KMS-11 (cell line): ENCODE measurements at regions not wholly inside any gene's neighbourhood (a gene's known extent, or its start where the extent isn't known, plus 50 kb on each side); places are given as distances from the start of the nearest gene placed in this dataset.

ENCODE experiments used
- H2AFZ ChIP-seq: fragments of 200-600 bp; sonication (generic); 2 replicates; pipeline ENCODE4 v1.6.1; 2016; ENCODE audit warnings: antibody characterized with exemption, mixed run types, low read depth
- H3K27ac ChIP-seq: fragments of 200-600 bp; sonication (generic); 2 replicates; pipeline ENCODE4 v1.6.1; 2016; ENCODE audit warnings: mild to moderate bottlenecking, mixed run types
- H3K27me3 ChIP-seq: fragments of 200-600 bp; sonication (generic); 2 replicates; pipeline ENCODE4 v1.6.1; 2017; ENCODE audit warnings: mild to moderate bottlenecking, low read depth, mixed run types, moderate library complexity; ENCODE audit not compliant: insufficient read depth
- H3K36me3 ChIP-seq: fragments of 200-600 bp; sonication (generic); 2 replicates; pipeline ENCODE4 v1.6.1; 2017; ENCODE audit warnings: mild to moderate bottlenecking, mixed run types; ENCODE audit not compliant: insufficient read depth
- H3K4me1 ChIP-seq: fragments of 200-600 bp; sonication (generic); 2 replicates; pipeline ENCODE4 v1.6.1; 2016; ENCODE audit warnings: mild to moderate bottlenecking, low read depth, mixed run types; ENCODE audit not compliant: poor library complexity, severe bottlenecking
- H3K4me2 ChIP-seq: fragments of 200-600 bp; sonication (generic); 2 replicates; pipeline ENCODE4 v1.7.0; 2016; ENCODE audit warnings: mild to moderate bottlenecking, mixed run types
- H3K4me3 ChIP-seq: fragments of 200-600 bp; sonication (generic); IDR thresholded peaks from 2 replicates; pipeline ENCODE4 v1.6.1; 2017; ENCODE audit warnings: low read depth, low read length, mixed read lengths; ENCODE audit not compliant: insufficient read depth
- H3K79me2 ChIP-seq: fragments of 200-600 bp; sonication (generic); 2 replicates; pipeline ENCODE4 v1.6.1; 2016; ENCODE audit warnings: low read depth, mixed run types; ENCODE audit not compliant: insufficient read depth
- H3K9ac ChIP-seq: fragments of 200-600 bp; sonication (generic); 2 replicates; pipeline ENCODE4 v1.6.1; 2016; ENCODE audit warnings: mild to moderate bottlenecking, mixed run types
- H4K20me1 ChIP-seq: fragments of 200-600 bp; sonication (generic); 2 replicates; pipeline ENCODE4 v1.6.1; 2016; ENCODE audit warnings: mild to moderate bottlenecking, mixed run types; ENCODE audit not compliant: insufficient read depth
- TF ChIP-seq, protein P1 (sequence below): fragments of 200-600 bp; sonication (generic); conservative IDR thresholded peaks from 2 replicates; pipeline ENCODE4 v1.6.1; 2017; ENCODE audit warnings: low read depth, mild to moderate bottlenecking, antibody characterized with exemption, low read length, moderate library complexity, mixed read lengths

DNA sequence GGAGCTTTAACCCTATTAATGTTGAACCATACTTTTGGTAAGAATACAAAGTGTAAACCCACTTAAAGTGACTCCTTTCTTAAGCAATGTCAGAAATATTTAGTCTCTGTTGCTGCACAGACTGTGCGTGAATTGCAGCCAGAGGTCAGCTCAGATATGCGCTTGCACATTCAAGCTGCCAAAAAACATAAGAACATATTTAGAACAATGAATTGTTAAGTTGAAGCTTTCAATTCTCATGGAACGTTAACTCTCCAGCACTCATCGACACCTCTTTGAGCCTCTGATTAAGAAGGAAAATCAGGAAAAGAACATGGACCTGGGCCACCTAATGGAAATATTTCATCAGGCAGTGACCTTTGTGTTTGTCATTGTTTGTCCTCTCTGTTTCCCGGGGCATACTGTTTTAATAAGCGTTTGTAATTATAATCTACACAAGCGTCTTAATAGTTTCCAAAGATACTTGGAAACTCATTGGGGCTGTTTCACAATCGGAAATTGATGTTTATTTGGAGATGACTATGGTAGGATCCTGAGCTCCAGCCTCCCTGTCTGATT lies 193.0 kb upstream of the CELF2 start:
- Histone ChIP-seq H3K4me1 (no peaks in the 10 kb centered on the region), H3K4me3 (no peak overlapping the region), H3K27me3 (no peaks in the 10 kb centered on the region), H3K79me2 (no peaks in the 10 kb centered on the region), H3K9ac (no peak overlapping the region), H4K20me1 (no peaks in the 10 kb centered on the region), H3K36me3 (no peaks in the 10 kb centered on the region), H3K4me2 (no peak overlapping the region), H3K27ac (no peak overlapping the region), H2AFZ (no peak overlapping the region)
- TF ChIP-seq, protein P1, sequence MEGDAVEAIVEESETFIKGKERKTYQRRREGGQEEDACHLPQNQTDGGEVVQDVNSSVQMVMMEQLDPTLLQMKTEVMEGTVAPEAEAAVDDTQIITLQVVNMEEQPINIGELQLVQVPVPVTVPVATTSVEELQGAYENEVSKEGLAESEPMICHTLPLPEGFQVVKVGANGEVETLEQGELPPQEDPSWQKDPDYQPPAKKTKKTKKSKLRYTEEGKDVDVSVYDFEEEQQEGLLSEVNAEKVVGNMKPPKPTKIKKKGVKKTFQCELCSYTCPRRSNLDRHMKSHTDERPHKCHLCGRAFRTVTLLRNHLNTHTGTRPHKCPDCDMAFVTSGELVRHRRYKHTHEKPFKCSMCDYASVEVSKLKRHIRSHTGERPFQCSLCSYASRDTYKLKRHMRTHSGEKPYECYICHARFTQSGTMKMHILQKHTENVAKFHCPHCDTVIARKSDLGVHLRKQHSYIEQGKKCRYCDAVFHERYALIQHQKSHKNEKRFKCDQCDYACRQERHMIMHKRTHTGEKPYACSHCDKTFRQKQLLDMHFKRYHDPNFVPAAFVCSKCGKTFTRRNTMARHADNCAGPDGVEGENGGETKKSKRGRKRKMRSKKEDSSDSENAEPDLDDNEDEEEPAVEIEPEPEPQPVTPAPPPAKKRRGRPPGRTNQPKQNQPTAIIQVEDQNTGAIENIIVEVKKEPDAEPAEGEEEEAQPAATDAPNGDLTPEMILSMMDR, result no peak

DNA sequence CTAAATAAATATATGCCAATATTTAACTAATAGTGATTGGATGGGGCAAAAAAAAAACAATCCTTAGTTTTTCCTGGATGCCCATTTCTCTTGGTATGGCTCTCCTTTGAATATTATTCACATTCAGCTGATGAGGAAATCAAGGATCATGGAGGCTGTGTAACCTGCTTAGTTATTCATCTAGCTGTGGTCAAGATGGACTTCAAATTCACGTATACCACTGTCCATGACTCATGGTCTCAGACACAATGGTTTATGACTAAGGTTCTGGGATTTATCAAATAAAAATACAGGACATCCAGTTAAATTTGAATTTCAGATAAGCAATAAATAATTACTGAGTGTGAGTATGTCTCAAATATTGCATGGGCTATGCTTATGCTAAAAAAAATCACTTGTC lies 191.5 kb upstream of the CELF2 start:
- H4K20me1 ChIP-seq, result no peaks in the 10 kb centered on the region
- no peak overlapping the region for H2AFZ ChIP-seq
- no peak overlapping the region for H3K9ac ChIP-seq
- H3K36me3 ChIP-seq, result no peaks in the 10 kb centered on the region
- H3K4me2 ChIP-seq, result no peak overlapping the region
- H3K27ac ChIP-seq, result no peak overlapping the region
- H3K79me2 ChIP-seq, result no peaks in the 10 kb centered on the region
- H3K4me3 ChIP-seq, result no peak overlapping the region
- no peaks in the 10 kb centered on the region for H3K27me3 ChIP-seq
- TF ChIP-seq, protein P1, result no peak
- no peaks in the 10 kb centered on the region for H3K4me1 ChIP-seq

DNA sequence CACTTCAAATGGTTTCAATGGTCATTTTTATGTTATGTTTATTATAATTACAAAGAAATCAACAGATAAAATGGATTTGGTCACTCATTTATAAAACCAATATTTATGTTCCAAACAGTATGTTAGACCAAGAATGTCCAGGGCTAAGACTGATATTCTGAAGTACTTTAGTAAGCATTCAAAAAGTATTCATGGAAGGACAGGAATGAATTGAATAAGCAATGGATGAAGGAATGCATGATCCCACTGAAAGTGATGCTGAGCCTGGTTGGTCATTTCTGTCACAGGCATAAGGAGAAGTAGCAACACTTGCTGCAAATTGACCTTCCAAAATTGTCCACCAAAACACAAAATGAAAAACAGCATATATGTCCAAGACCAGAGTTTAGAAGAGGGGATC lies 189.0 kb upstream of the CELF2 start:
- no peak overlapping the region for H2AFZ ChIP-seq
- TF ChIP-seq, protein P1, result no peak
- no peaks in the 10 kb centered on the region for H3K4me1 ChIP-seq
- no peaks in the 10 kb centered on the region for H3K36me3 ChIP-seq
- no peak overlapping the region for H3K27ac ChIP-seq
- no peaks in the 10 kb centered on the region for H3K79me2 ChIP-seq
- no peaks in the 10 kb centered on the region for H3K27me3 ChIP-seq
- no peak overlapping the region for H3K9ac ChIP-seq
- H3K4me3 ChIP-seq, result no peak overlapping the region
- no peaks in the 10 kb centered on the region for H4K20me1 ChIP-seq
- no peak overlapping the region for H3K4me2 ChIP-seq

DNA sequence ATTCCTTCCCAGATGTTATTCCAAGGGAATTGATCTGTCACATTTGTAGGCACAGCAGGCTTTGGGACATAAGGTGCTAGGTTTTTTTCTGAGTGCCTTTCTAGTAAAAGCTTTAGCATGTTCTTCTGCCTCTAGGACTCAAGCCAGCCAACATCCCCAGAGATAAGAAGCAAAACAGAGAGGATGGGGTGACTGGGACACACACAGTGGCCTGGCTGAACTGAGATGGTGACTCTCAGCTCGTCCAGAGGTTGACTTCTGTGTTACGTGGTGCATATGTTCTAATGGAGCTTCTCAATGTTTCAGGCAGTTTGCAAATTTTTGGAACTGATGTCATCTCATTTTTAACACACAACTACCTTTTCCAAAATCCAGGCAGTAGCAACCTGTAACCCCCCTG lies 188.1 kb upstream of the CELF2 start:
- Histone ChIP-seq H3K79me2 (no peaks in the 10 kb centered on the region), H3K27ac (no peak overlapping the region), H3K4me3 (no peak overlapping the region), H3K9ac (no peak overlapping the region), H4K20me1 (no peaks in the 10 kb centered on the region), H3K36me3 (no peaks in the 10 kb centered on the region), H3K4me1 (no peaks in the 10 kb centered on the region), H3K4me2 (no peak overlapping the region), H3K27me3 (no peaks in the 10 kb centered on the region), H2AFZ (no peak overlapping the region)
- TF ChIP-seq, protein P1, result no peak
